SIG-M5 treated with dmso at 0.1 percent for 504 hours (cell line): ENCODE measurements at regions not wholly inside any gene's neighbourhood (a gene's known extent, or its start where the extent isn't known, plus 50 kb on each side); places are given as distances from the start of the nearest gene placed in this dataset.

Experiments
- DNase-seq: peaks from one replicate; lab custom pipeline; 2025; ENCODE audit not compliant: unreplicated experiment; lab: John Stamatoyannopoulos, UW

DNA sequence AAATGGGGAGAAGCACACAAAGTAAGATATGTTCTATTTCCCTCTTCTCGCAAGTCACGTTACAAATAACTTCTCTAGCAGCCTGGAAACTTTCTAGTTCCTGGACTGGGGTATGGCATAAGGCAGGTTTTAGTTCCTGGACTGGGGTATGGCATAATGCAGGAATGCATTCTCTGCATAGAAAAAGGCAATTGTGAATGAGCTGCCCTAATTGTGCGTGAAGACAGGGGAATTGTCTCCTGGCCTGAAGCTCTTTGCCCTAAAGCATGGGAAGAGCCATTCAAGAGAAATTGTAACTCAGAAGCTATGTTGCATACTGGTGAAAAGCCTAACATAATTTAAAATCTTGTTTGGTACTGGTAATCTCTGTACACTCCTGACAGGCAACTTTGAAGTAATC, 54.3 kb upstream of the CBLB start:
- DNase-seq, result no peak

DNA sequence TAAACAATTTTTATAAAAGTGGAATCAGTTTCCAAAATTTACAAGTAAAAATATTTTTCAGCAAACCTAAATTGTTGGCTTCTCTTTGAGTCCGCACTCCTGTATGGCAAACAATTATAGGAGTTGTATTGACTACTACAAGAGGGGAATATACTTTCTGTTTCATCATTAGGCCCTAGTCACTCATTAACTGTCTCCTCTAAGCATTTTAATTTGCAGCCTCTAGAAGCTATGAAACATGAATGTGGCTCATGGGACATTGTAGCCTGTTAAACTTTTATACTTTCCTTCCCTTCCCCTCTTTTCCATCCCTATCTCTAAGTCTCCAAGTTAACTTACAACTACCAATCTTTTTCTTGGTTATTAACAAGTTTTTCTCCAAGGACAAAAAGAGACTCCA, 58.9 kb upstream of the CBLB start:
- no peak for DNase-seq

DNA sequence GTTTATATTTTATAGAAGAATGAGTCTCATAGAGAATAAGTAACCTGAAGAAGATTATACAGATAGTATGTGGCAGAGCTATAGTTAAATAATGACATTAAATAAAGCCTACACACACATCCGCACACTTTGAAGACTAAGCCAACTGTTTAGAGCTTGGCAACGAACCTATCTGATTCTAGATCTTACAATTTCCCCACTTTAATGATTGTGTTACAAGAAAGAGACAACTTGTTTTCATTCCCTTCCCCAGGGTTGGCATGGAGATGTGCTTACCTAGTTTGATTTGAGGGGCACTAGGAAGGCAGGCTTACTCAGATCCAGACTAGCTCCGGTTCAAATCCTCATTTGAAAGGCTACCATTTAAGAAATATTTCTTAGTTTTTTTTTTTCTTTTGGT, 61.9 kb upstream of the CBLB start:
- DNase-seq, result no peak

DNA sequence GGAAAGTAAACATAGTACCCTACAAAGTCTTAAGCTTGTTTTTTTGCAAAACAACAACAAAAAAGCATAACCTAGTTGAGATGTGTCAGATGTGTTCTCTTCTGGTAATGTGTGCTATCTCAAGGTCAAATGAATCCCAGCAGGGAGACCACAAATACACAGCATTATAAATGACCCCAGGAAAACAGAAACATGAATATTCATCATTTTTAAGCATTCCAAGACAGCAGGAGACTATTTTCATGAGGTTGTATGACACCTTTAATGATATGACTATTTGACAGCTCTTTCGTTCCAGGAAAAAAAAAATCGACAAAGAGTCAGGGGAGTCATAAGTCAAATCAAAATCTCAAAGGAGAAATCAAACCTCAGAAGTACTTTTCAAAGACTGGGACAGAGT, 62.7 kb upstream of the CBLB start:
- no peak for DNase-seq

DNA sequence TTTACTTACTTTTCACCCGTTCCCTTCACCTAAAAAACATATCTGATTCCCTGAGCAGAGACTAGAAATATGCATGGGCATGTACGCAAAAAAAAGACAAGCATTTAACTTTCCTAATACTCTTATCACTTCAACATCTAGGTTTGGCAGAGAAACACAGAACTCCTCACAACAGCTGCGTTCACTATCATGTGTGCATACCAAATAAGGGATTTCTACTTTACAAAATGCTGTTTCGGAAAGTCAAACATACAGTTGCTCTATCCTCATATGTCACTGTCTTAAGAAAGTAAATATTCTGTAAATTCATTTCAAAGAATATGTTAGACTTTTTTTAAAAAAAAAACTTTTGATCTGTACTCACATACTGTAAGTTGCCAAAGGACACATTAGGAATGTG, 65.1 kb upstream of the CBLB start:
- no peak for DNase-seq

DNA sequence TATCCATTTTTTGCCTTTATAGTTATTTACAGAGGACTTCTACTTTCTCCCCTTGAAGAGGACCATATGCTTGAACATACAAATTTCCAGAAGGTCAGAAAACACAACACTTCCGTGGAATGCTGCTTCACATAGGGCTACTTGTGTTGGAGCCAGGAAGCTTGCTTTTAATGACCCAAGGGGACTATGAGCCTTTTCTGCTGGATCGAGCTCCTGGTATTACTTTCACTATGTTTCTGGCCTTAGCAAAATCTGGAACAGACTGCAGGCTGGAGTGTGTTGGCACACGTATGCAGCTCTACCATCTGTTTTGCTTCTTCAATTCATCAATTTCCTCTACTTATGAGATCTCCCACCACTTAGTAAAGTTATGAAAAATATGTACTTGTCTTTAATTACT, 69.3 kb upstream of the CBLB start:
- DNase-seq, result no peak

DNA sequence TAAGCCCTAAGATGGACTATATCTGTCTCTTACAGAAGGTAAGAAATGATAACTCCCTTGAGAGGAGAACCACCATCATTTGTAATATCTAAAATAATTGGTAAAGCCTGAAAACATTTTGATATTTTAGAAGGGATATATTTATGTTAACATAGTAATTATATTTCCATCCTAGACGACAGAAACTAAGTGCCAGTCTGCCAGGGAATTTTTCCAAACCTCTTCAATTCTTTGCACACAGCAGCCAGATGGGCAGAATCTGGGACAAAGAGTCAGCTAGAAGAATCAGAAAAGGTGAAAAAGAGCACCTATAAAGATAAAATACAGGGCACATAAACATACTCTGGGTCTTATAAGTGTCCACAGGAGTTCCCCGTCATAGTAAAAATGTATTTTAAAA, 70.0 kb upstream of the CBLB start:
- DNase-seq, result no peak

DNA sequence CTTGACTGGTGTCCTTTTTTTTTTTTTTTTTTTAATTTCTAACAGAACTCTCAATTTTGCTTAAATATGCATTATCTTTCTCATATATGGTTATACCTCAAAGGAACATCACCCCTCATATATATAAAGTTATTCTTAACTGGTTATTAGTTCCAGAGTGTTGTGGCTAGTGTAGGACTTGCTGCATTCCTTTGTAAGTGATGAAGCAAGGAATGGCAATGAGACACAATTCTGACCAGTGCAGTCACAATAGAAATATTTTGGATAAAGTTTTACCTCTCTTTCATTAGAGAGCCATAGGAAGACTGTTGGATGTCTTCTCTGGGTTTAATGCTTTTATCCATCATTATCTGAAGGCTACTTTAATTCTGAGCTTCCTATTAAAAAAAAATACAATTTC, 75.5 kb upstream of the CBLB start:
- no peak for DNase-seq

DNA sequence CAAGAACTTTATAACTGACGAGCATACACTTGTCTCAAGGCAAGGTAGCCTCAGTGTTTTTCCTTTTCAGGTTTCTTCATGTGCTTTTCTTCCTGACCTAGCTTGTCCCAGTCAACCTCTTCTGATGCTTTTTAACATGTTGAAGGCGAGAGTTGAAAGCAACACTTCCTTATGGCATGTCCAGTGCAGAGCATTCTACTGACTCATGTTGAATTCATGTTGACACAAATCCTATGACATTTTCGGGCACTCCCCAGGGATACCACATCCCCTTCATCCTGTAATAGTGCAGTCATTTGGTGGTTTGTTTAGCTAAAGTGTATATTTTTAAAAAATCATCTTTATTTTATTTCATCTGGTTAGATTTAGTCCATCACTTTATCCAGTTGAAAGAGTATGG, 75.9 kb upstream of the CBLB start:
- DNase-seq, result no peak

DNA sequence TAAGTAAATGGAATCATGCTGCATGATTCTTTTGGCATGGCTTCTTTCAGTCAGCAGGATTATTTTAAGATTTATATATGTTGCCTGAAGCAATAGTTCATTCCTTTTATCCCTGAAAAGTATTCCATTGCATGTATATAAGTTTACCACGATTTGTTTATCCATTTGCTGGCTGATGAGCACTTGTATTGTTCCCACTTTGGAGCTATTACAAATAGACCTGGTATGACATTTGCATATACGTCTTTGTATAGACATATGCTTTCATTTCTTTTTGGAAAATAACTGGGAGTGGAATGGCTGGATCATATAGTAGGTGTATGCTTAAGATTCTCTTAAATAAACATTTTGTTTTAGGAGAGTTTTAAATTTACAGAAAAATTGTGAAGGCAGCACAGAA, 79.3 kb upstream of the CBLB start:
- no peak for DNase-seq

DNA sequence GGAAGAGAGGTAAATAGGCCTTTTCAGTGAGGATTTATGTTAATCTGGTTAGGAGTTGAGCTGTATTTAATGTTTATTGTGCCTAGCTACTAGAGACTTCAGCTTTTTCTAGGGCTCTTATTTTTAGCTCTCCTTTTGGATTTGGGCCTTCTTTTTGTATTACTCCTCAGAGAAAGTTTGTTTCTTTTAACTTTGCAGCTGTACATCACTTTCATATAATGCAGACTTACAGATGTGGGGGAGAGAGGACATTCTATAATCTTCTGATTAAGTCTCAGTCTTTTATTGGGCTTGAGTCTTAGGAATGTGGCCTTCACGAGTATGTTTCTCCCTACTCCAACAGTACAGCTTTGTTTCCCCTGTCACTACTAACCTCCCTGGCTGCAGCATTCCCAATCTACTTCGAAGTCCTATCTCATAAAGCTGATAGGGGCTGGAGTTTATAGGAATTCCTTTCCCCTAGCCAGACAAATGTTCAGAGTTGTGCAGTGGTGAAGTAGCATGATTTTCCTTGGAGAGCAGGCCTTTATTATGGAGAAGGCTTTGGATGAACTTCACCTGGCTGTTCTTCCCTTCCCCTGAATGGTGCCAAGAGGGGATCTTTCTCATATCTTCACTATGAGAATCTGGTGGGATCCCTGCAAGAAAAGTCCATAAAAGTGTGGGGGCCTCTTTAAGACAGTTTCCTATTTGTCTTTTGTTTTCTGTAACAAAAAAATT, 82.2 kb upstream of the CBLB start:
- DNase-seq, result no peak

DNA sequence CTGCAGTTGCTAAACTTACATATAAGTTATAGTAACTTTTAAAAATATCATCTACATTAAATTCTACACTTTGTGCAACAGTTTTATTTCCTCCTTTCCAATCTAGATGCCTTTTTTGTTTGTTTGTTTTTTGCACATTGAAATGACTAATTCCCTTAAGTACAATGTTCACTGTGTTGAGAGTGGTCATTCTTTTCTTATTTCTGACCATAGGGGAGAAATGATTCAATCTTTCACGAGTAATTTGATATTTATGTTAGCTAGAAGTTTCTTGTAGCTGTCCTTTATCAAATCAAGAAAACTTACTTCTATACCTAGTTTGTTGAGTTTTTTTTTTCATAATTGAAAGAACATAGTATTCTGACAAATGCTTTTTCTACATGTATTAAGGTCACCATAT, 85.0 kb upstream of the CBLB start:
- no peak for DNase-seq

DNA sequence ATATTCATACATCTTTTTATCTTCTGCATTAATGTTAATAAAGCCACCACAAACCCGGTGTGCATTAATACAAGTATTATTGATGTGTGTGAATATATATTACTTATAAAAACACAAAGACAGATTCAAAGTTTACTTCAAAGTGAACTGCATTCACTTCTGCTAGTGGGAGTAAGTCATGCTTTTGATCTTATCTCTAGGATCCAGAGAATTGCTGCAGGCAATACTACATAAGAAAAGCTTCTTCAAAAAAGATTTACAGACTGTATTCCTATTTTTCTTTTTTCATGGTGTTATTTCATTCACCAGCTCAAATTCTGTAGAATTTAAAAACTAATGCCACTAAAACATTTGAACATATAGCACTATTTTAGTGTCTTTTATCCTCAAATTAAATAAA, 87.5 kb upstream of the CBLB start:
- DNase-seq, result no peak

DNA sequence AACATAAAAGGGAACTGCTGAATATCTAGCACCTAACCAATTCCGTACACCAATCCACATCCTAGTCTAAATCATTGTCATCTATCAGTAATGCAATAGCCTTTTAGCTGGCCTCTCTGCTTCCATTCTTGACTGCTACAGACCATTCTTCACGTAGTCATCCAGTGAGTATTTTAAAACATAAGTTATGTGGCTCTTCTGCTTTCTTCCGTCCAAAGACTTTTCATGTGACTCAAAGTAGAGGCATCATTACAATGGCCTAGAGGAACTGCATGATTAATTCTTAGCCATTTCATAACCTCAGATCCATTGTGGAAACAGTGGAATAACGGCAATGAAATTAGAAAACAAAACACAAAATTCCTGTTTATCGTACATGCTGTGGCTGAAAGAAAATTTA, 88.9 kb upstream of the CBLB start:
- DNase-seq, result no peak

DNA sequence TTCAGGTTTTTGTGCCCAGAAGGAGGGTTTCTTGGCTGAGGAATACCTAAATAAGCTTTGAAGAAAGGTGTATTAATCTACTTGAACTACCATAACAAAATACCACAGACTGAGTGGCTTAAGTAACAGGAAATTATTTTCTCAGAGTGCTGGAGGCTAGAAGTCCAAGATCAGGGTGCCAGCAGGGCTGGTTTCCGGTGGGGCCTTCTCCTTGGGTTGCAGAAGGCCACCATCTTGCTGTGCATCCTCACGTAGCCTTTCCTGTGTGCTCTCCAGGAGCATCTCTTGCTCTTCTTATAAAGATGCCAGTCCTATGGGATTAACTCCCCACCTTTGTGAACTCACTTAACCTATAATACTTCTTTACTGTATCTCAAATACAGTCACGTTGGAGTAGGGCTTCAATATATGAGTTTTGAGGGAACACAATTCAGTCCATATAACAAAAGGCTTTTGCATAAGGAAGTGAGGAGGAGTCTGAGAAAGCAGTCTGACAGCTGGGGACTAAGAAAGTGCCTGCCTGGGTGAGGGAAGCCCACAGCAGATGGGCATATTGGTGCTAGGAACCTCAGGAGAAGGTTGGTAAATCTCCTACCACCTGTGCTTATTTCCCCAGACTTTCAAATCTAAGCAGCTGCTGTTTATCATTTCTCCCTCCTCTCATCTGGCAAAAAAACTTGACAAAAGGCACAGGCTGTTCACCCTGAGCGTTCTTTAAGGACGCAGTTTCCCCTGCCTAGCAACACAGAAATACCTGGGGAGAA, 89.6 kb upstream of the CBLB start:
- no peak for DNase-seq

DNA sequence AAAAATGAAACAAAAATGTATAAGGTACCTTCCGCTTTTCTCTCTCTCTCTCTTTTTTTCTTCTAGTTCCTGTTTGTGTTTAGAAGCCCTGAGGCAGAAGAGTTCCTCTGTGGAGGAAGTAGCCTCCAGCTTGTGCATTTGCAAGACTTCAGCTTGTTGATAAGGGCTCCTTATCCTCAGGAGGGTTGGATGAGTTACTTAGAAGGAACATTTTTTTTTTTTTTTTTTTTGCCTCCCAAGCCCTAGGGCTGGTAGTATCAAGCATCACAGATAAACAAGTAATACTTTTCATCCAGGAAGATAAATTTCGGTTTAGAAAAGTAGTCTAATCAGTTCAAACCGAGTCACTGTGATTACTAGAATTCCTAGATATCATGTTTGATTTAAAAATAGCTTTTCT, 91.0 kb upstream of the CBLB start:
- no peak for DNase-seq

DNA sequence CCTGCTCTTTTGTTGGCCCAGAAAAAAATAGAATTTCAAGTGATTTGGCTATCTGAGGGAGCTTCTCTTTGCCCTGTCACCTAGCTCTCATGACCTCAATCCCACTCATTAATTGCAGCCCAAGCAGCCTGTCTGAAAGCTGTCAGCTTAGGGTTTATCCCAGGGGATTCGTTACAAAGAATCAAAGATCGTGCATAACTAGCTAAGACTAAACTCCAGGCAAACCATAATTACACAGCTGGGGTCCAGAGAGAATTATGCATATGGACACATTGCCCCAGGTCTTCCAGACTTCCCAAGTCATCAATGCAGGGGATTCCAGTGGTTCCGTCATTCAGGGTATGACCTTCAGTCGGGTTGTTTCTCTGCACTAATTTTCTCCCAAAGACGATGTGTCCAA, 91.6 kb upstream of the CBLB start:
- no peak for DNase-seq

DNA sequence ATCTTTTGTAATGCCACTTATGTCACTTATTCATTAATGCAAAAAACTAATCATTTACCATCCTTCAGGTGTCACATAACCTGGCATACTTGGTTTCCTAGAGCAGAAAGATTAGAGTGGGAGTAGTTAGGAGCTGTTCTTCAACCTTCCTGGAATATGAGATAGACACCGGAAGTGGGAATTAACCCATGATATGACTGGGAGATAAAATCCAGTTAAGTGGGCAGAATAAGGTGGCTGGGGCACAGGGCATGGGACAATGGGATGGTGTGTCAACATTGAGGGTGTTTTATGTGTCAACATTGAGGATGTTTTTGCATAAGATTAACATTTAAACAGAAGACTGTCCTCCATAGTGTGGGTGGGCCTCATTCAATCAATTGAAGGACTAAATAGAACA, 94.3 kb upstream of the CBLB start:
- no peak for DNase-seq

DNA sequence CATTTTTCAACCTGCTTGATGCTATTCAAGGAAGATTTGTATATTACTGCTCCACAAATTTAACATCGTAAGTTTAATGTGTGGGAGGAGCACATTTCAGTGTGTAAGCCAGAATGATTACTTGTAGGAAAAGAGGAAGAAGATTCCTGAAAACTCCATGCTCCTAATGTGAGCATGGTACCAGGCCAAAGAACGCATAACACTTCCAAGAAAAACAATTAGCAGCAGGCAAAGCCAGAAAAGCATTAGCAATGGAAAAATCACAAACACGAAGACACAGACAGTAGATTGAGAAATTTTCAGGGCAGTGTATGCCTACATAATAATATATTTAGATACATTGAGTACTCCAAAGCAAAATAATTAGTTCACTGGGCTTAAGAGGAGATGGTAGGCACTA, 96.6 kb upstream of the CBLB start:
- no peak for DNase-seq

DNA sequence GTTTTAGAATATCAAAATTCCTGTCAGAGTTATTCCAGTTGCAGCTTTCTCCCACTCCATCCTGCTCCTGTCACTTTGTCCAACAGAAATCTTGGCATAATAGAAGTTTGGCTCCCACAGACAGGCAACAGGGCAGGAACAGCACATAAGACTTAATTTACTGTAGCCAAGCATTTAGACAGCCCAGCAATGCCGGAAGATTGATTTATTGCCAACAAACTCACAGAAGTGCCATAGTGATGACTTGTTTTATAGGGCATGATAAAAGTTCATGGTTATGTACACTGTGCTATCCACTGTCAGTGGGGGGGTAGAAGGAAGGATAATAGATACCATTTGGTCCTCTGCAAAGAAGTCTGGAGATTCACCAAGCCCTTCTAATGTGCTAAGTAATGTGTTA, 98.3 kb upstream of the CBLB start:
- DNase-seq, result no peak

DNA sequence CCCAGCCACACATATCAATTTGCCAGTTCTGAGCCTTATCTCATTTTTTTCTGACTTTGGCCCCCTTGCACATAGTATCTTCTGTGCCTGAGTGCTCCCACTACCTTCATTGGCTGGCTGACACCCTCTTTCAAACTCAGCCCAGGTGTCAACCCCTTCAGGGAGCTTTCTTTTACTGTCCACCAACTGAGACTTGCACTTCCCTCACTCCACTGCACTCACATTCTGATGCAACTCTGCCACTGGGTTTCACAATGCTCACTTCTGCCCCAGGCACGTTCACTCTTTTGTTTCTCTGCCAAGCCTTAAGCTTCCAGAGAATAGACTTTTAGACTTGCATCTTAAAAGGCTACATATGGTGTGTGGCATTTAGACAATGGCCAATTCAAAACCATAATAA, 101.5 kb upstream of the CBLB start:
- DNase-seq, result peak; percentile 66

DNA sequence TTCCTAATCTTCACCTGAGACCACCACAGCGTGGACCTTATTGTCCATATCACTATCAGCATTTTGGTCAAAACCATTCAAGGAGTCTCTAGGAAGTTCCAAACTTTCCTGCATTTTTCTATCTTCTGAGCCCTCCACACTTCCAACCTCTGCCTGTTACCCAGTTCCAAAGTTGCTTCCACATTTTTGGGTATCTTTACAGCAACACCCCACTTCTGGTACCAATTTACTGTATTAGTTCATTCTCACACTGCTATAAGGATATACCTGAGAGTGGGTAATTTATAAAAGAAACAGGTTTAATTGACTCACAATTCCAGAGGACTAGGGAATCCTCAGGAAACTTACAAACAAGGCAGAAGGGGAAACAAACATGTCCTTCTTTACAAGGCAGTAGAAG, 103.3 kb upstream of the CBLB start:
- no peak for DNase-seq

DNA sequence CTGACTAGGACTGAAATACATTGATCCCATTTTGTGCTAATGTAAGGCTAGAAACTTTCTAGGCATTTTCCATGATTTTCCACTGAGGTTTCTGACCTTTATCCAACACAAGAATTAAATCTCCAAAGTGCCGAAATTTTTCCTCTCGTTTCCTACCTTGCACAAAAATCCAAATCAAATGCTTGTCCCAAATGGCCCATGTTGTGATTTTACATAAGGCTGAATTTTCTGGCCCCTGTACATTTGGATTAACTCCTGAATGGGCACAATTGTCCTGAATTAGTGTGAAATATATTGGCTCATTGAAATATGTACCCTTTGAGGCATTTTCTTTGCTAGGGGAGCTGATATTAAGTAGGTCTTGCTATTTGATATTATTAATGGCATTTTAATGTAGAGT, 105.6 kb upstream of the CBLB start:
- no peak for DNase-seq
